ENCODE measurements at regions not wholly inside any gene's neighbourhood (a gene's known extent, or its start where the extent isn't known, plus 50 kb on each side); places are given as distances from the start of the nearest gene placed in this dataset.
A peak's percentile ranks its signal among the peaks of the same experiment; 100 is the strongest.
"Not testable (repeated sequence)": the region's sequence is repeated elsewhere in the genome, so short reads cannot be mapped to it uniquely, and the experiment has no call there.

DNA sequence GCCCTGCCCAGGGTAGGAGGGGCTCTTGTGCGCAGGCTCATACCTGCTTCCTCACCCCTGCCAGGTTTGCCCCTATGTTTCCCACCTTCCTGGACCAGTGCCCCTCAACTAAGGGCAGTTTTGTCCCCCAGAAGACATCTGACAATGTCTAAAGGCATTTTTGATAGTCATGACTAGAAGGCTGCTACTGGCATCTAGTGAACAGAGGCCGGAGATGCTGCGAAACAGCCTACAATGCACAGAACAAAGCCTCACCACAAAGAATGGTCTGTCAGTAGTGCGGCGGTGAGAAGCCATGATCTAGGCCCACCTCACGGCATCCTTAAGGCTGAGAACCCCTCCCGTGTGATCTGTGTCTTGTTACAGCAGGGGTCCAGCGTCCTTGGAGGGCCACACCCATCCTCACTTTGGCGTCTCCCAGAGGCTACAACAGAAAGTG lies 96.0 kb downstream of the TMEM17 start:
- peak; percentile 66 for DNase-seq

DNA sequence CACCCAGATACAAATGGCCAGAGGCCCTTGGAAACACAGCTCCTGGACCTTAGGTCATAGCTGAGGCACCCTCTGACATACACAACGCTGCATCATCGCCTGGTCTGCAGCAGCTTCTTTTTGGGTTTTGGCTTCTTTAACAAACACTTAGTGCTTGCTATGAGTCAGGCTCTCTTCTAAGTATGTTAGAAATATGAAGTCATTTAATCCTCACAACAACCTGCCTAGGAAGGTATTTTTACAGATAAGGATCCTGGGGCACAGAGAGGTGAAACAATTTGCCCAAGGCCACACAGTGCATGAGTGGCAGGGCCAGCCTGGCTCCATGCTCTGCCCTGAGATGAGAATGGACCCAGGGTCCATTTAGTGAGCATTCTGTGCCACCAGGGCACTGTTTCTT lies 96.6 kb downstream of the TMEM17 start:
- no peak for DNase-seq

DNA sequence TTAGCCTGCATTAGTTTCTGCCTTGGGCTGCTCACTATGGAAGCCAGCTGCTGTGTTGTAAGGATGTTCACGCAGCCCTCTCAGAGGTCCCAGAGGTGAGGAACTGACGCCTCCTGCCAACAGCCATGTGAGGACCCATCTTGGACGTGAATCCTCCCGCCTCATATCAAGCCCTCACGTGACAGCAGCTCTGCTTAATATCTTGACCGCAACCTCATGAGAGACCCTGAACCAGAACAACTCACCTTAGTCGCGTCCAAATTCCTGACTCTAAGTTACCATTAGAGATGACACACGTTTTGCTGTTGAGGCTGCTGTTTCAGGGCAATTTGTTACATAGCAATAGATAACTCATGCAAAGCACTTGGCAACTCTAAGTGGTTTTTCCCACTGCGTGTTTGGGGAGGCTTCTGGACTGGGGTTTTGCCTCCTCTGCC lies 97.7 kb downstream of the TMEM17 start:
- DNase-seq, result no peak

DNA sequence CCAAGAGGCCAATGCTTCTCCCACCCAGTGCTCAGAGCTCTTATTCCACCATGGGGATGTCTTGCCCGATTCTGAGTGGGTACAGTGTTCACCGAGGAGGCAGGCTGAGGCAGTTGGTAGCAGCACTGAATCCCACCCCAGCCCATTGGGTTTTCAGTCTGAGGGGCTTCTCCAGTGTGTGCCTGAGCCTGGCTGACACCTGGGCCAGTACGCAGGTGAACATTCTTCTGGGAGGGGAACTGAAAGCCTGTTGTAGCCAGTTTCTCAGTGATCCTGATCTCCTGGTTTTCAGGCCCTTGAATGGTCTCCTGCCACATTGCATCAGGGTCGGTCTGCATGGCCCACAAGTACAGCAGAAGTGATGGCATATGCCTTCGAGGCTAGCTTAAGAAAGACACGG lies 98.2 kb downstream of the TMEM17 start:
- no peak for DNase-seq

DNA sequence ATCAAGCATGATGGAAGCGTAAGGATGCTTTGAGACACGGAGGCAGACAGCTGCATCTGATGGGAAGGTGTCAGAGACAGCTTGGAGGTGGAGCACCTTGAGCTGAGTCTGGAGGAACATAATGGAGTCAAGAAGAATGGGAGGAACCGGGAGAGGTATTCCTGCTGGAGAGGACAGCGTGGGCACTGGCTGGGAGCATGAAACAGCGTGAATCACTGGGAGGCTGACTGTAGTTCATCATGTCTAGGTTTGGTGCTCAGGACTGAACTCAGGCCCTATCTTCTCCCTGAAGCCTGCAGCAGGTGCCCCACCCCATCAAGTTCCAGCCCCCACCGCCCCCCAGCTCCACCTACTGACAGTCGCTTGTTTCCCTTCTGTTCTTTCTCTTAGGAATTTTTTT lies 98.6 kb downstream of the TMEM17 start:
- no peak for DNase-seq

DNA sequence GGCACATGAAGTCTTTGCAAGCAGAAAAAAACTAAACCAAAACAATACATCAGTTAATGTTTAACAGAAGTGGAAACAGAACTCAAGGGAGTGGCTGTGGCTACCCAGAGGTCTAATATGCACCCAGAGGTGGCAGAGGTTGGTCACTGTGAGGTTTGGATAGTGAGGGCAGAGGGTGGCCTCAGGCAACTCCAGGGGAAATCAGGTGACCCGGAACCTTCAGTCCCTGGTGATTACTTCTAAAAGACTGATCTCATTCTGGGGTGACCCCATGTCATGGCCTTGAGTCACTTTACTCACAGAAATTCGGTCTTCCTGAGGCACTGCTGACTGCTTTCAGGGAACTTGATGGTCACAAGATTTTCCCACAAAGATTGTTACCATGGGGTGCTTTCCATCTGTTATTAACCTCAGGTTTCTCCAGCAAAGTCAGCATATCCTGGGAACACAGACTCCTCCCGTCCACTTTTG lies 99.4 kb downstream of the TMEM17 start:
- DNase-seq, result no peak

DNA sequence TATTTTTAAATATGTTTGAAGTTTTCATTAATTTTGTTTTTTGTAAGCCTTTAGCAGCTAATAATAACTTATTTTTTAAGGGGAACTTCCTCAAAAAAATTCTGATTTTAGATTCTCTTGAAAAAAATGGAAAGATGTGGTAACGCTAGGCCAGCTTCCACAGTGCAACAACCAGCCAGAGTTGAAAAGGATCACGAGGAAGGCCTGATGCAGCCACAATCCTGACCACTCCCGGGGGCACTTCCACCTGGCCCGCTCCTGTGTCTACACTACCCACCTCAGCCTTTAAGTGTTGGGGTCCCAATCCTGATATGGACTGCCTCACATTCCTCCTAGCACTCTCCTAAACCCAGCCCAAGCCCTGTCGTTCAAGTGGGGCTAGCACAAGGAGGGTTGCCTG lies 101.1 kb downstream of the TMEM17 start:
- no peak for DNase-seq

DNA sequence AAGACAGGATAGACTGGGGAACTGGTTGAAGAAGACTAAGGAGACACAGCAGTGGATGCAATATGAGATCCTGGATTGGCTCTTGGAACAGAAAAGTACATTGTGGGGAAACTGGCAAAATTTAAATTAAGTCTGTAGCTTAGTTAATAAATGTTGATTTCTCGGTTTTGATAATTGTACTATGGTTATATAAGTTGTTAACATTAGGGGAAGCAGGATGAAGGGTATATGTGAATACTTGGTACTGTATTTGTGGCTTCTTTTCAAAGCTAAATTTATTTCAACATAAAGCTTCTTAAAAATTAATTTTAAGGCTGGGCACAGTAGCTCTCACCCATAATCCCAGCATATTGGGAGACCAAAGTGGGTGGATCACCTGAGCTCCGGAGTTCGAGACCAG lies 103.8 kb downstream of the TMEM17 start:
- DNase-seq, result no peak

DNA sequence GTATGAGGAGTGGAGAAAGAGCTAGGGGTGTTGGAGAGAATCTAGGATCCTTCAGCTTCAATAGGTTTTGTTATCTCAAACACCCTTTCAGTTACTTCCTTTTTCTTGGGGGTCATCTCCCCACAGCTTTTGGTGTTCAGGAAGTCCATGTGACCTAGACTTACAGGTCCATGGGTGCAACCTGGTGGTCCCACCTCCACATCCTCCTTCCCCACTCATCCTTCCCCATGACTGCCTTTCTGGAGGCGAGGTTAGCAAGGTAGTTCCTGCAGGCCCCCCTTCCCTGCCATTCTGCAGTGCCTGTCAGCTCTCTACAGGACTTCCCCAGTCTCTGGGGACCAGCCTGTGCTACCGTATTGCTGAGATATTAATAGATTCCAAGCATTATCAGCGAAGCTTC lies 107.6 kb downstream of the TMEM17 start:
- no peak for DNase-seq

DNA sequence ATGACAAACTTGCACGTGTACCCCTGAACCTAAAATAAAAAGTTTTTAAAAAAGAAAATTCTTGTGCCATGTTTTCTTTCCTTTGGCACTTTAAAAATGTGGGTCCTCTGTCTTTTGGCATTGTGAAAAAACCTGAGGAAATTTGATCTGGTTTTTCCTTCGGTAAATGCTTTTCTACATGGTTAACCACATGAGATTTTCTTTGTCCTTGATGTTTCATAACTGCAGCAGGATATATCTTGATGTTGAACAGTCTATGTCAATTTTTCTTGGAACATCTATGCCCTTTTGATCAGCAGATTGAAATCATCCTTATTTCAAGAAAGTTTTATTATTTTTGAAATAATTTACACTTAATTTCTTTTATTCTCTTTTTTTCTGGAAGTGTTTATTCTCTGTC lies 109.1 kb downstream of the TMEM17 start:
- no peak for DNase-seq

DNA sequence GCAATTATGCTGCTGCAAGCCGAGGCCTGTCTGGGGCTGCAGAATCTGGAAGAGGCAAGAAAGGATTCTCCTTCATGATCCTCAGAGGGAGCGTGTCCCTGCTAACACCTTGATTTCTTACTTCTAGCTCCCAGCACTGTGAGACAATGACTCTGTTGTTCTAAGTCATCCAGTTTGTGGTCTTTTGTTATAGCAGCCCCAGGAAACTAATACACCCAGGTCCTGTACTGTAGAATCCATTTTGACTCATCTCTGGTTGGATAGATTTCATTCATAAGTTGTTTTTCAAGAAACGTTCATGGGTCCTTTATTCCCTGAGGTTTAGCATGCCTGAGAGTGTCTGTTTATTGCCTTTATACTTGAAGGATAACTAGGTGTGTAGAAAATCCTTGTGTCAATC lies 112.7 kb downstream of the TMEM17 start:
- DNase-seq, result no peak

DNA sequence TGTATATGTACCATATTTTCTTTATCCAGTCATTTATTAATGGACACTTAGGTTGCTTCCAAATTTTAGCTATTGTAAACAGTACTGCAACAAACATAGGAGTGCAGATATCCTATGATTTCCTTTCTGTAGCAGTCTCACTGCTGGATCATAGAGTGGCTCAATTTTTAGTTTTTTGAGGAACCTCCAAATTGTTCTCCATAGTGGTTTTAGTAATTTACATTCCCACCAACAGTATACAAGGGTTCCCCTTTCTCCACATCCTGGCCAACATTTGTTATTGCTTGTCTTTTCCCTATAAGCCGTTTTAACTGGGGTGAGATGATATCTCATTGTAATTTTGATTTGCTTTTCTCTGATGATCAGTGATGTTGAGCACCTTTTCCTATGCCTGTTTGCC lies 114.3 kb downstream of the TMEM17 start:
- DNase-seq, result no peak

DNA sequence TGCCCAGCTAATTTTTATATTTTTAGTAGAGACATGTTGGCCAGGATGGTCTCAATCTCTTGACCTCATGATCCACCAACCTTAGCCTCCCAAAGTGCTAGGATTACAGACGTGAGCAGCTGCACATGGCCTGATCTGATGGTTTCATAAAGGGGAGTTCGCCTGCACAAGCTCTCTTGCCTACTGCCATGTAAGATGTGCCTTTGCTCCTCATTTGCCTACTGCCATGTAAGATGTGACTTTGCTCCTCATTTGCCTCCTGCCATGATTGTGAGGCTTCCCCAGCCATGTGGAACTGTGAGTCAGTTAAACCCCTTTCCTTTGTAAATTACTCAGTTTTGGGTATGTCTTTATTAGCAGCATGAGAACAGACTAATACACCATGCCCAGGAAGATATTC lies 119.6 kb downstream of the TMEM17 start:
- not testable (repeated sequence) for DNase-seq

DNA sequence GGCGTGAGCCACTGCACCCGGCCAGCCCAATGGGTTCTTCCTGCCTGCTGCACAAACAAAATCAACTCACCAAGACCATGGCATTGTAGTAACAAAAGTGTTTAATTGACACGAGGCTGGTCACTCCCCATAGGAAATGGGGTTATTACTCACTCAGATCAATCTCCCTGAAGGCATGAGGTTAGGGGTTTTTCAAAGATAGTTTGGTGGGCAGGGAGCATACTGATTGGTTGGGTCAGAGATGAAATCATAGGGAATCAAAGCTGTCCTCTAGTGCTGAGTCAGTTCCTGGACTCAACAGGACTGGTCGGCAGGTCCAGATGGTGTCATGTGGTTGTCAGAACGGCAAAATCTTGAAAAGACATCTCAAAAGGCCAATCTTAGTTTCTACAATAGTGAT lies 122.1 kb downstream of the TMEM17 start:
- no peak for DNase-seq

DNA sequence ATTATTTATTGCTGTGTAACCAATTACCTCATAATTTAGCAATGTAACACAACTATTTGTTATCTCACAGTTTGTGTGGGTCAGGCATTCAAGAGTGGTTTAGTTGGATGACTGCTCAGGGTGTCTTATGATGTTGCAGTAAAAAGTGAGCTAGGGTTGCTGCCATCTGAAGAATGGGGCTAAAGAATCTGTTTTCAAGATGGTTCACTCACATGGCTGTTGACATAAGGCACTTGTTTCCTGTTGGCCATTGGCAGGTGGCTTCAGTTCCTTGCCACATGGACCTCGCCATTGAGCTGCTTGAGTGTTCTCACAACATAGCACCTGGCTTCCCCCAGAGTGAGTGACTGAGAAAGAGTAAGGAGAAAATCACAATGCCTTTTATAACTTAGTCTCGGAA lies 123.2 kb downstream of the TMEM17 start:
- DNase-seq, result no peak

DNA sequence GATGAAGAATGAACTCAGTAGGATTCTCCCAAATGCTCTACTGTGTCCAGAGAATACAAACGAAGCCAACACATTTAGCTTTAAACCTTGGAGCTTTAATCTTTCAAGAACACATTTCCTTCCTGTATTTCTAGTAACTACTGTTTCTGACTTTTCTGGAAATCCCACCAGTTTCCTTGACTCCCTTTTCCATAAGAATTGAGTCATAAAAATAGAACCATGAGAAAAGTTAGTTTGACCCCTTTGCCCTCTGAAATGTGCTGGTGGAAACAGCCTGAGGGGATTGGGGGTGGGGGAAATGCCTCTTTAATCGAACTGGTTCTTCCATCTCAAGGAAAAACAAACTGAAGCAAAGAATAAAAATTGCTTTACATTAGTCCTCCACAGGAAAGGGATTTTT lies 123.9 kb downstream of the TMEM17 start:
- no peak for DNase-seq

DNA sequence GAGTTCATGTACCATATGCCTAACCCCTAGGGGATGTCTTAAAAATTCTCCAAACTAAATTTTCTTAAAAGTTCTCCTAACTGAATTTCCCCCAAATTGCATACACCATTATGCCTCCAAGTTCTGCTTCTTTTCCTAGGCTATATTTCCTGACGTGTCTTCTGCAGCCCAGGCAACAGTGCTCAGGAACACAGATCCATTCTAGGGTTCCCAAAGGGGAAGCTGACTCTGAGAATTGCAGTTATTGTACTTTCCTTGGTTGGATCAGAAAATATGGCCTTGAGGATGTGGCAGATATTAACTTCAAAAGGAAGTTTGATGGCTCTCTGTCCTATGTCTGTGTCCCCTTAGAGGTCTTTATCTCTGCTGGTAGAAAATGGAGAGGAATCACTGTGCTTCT lies 124.3 kb downstream of the TMEM17 start:
- no peak for DNase-seq

DNA sequence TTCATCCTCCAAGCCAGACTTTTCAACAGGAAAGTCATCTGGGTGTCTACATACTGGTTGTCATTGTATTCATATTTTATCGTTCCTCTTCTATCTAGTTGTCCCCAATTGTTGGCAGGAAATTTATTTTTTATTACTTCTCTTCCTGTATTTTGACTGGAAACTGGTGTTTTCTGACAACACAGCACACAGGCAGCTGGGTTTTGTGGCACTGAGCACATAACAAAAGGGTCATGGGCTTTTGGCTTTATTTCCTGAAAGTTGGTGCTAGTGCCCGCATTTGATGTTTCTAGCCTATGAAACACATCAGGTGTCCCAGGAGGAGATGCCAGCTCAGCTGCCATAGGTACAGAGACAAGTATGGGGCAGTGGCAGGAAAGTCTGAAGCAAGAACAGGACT lies 126.4 kb downstream of the TMEM17 start:
- DNase-seq, result no peak

DNA sequence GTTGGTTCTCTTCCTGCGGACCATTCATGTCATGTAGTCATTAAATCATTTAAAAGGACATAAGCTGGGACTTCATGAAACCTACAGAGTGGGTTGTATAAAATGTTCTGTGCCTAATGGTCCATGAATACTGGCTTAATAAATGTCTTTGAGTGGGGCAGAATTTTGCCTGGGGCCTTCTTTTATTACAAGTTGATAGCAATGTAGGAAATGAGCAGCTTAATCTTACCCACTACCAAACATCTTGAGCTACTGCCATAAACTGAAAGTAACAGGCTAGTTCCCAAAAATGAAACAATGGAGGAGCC lies 130.9 kb downstream of the TMEM17 start:
- DNase-seq, result no peak

DNA sequence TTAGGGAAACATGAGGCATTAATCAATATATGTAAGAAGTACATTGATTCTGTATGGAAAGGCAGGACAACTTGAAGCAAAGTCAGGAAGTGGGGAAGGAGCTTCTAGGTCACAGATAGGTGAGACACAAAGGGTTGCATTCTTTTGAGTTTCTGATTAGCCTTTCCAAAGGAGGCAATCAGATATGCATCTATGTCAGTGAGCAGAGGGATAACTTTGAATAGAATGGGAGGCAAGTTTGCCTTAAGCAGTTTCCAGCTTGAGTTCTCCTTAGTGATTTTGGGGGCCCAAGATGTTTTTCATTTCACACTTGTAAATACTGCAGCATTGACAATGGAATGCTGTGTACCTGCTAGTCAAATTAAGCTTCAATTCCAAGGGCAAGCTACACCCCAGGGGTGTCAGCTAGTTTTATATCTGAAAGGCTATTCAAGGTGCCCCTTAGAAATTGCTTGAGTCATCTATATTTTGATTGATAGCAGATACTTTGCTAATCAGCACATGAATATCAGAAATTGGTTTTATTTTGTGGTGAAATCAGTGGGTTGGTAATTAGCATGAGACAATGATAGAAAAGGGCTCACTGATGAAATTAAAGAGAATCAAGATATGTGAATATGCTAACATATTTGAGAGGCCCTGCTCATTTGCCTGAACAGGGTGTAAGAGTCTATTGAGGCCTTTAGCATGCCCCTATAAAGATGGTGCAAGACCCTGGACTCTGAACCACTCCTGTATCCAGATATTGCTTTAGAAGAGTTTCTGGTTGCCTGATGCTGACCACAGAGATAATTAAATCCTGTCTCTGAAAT lies 131.5 kb downstream of the TMEM17 start:
- no peak for DNase-seq

DNA sequence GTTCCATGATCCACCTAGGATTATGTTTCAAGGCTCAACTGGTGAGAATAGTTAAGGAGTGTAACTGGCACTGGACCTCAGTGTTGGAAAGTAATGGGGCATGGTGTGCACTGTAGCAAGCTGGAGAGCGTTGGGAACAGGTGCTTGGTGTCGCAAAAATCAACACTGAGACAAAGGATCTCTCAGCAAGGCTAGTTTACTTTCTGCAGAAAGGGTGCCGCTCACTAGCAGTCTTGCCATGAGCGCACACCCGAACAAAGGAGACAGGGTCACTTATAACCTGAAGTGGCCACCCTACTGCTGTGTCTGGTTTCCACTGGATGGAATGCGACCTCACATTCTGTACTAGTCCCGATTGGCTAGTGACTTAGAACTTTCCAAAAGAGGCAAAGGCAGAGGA lies 133.2 kb downstream of the TMEM17 start:
- no peak for DNase-seq

DNA sequence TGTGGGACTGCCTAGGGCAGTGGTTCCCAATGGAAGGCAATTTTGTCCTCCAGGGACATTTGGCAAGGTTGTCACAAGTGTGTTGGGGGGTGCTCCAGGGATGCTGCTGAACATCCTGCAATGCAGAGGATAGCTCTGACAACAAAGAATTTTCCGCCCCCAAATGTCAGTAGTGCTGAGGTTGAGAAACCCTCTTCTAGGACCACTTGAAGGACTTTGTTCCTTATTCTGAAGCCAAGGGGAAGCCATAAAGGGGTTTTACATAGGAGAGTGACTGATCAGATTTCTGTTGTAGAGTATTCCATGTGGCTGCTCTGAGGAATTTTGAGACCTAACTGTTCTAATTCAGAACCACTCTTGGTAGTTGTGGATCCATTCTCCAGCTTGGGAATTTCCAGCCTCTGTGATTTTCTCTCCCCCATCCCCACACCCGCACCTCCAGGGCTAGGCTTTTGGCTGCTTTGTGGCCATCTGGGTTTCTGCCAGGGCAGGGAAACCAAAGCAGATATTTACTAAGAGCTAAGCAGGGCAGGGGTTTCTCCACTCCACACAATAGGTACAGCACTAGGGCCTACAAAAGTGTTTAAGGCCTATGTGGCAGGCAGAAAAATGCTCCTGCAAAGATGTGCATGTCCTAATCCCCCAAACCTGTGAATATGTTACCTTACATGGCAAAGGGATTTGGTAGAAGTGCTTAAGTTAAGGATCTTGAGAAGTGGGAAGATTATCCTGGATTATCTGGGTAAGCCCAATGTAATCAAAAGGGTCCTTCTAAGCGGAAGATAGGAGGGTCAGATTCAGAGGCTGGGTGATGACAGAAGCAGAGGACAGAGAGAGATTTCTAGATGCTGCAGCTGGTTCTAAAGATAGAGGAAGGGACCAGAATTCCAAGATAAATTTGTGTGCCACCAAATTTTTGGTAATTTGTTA lies 135.4 kb downstream of the TMEM17 start:
- DNase-seq, result no peak

DNA sequence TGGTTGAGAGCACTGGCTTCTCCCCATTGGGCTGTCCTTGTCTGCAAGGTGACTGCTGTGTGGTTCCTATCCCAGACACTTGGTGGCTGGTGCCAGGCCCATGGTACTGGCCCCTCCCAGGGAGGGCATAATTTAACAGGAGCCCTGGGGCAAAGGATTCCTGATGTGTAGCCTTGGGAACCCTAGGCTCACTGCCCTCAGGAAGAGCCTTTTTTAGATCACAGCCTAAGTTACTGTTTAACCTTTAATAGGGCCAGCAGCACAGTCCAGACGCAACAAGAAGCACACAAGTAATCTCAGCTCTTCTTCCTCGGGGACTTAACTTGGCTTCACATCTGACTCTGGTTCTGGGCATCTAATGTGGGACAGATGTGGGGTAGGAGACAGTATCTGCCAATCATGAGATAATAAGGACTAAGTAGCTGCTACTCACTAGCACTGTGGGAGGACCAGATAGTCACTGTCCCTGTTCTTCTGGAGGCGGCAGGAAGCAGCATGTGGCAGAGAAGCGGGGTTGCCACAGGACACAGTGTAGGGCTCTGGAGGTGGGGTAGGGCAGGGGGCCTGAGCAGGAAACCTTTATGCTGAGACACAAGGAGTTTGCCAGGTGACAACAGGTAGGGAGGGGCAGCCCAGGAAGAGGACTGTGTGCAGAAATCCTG lies 136.3 kb downstream of the TMEM17 start:
- DNase-seq, result no peak
